GM21529 (cell line): ENCODE measurements at regions not wholly inside any gene's neighbourhood (a gene's known extent, or its start where the extent isn't known, plus 50 kb on each side); places are given as distances from the start of the nearest gene placed in this dataset.
A peak's percentile ranks its signal among the peaks of the same experiment; 100 is the strongest.
"Not testable (repeated sequence)": the region's sequence is repeated elsewhere in the genome, so short reads cannot be mapped to it uniquely, and the experiment has no call there.

ENCODE experiments used
- ATAC-seq: cut with Tn5 transposase; IDR thresholded peaks from one replicate; pipeline ENCODE4 v1.9.1; 2021; ENCODE audit not compliant: unreplicated experiment

DNA sequence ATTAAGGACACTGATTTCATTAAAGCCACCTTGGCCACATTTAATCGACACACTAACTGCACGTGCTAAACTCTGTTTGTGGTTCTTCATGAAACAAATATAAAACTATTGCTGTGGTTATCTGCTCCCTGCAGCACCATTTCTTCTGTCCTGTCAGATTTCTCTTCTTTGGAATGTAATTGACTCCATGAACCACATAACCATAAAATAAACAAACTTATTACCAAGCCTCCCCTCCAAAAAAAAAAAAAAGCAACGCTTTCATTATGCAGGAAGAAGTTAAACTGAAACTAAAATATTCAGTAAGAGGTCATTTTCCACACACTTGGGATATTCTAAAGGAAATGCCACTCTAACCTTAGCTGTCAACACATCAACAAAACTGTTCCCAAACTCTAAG is 319.1 kb upstream of the NT5E start:
- ATAC-seq, result no peak

- no peak for ATAC-seq
These were observed 320.0 kb upstream of the NT5E start for GRCh38 chr6:85129881-85130280.

DNA sequence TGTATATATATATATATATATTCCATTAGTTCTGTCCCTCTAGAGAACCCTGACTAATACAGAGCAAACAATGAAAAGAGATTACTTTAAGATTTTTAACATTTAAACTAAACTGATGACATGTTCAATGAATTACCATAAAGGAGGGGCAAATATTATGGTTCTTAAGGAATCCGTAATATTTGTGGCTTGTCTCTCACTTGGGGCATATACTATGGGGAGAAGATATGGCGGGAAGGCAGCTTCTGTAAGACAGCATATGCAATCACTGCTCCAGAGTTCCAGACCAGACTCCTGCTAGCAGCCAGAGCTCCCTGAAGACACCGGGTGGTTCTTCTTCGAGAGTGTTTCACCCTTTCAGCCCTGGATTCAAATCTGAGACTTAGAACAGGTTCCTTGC is 321.1 kb upstream of the NT5E start:
- ATAC-seq, result no peak

DNA sequence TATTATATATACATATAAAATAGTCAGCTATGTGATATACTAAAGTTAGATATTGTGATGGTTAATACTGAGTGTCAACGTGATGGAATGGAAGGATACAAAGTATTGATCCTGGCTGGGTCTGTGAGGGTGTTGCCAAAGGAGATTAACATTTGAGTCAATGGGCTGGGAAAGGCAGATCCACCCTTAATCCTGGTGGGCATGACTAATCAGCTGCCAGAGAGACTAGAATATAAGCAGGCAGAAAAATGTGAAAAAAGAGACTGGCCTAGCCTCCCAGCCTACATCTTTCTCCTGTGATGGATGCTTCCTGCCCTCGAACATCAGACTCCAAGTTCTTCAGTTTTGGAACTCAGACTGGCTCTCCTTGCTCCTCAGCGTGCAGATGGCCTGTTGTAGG is 321.6 kb upstream of the NT5E start:
- ATAC-seq, result not testable (repeated sequence)

DNA sequence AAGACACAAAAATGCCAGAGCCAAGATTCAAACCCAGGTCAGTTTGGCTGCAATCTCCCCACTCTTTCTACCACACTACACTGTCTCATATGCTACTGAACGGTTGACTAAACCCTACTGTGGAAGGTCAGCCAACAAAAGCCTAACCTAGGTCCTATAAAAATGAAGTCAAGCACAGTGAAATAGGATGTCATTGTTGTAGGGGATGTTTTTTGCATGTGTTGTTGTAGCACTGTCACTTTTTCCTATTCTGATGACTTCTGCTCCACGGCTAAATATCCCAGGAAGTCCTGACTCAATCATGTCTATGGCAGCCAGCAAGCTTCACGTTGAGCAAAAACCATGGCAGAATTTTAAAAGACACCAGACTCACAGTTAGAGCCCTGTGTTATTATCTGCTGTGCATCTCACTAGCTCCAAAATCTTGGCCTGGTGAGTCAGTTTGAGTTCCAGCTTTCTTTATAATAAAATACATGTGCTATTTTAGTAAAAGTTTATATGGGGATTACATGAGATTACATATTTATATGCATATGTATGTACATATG is 322.1 kb upstream of the NT5E start:
- no peak for ATAC-seq

- peak; percentile 6 for ATAC-seq
These were observed 322.8 kb upstream of the NT5E start for GRCh38 chr6:85127168-85127498.

DNA sequence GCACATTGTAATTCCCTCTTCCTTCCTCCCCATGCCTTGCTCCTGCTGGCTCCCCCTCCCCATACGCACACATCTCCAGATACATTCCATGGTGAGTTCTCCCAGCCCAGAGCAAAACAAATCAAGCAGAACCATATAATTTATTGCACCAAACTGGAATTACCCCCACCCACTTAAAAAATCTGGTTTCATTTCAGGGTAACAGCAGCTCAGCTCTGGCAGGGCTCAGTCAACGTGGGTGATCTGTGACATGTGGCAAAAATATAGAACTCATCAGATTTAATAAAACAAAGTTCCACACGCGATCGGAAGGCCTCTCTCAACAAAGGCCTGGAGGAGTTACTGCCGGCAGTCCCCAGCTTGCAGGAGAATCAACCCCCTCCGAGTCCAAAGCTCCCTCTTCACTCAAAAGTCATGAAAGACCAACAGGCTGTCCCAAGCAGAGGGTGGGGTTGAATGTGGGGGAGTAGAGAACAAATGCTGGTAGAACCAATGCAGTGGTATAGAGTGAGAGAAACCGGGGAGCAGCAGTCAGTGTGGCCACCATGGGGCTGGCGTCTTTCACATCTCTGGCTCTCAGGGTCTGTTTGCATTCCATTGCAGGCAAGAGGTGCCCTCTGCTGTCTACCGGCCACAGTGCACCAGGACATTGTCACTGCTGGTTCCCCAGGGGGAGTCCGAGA is 323.3 kb upstream of the NT5E start:
- ATAC-seq, result peak; percentile 81

DNA sequence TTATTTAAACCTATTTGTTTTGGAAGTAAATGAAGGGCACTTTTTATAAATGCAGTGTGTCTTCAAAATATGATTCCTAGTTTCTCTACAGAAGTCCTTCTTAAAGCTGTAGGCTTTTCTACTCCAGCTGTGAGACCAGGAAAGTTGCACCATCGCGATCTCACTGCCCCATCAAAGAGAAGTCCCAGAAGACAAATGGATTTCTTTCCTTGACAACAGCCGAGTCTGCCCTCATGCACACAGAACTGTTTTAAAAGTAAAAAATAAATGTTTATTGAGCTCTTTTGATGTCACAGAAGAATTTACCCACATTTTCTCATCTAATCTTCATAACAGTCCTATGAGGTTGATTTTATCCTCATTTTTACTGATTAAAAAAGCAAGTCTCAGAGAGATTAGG is 324.4 kb upstream of the NT5E start:
- ATAC-seq, result no peak

DNA sequence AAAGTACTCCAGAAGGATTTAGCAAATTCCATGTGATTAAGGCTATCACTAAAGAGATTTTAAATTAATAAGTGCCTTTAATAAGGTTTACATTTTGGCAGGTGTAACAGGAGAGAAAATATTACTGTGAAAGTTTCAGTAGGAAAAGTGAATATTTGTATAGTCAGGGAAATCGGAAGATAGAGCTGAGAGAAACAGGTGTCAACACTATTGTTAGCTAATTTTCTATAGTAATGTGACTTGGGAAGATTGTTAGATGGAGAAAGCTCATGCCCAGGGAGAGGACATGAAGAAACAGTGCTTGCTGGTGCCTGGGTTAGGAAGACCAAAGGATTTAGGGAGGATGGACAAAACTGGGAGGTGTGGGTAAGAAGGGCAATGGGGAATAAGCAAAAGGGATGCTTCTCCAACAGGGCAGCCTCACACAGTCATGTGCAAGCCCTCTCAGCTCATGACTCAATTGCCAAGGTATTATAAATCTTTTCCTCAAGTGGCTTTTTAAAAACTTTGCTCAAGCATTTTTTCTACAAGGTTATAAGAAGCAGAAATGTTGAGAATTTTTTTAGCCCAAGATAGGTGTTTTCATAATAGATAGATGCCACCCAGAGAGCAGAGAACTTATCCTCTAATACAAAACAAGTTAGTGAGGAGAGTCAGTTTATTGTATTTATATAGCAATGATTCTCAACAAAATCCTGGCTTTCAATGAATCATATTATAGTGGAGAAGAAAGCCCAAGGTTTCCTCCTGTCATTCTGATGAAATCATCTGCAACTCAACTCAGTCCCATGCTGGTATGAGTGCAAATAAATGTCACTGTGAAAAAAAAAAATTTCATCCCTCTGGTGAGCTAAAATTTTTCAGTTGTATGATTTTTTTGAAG is 325.2 kb upstream of the NT5E start:
- ATAC-seq, result no peak

- ATAC-seq, result no peak
These were observed 328.7 kb upstream of the NT5E start for GRCh38 chr6:85121158-85121557.

GRCh38 chr6:85118652-85119235 is 331.1 kb upstream of the NT5E start:
- no peak for ATAC-seq

GRCh38 chr6:85118233-85118632 is 331.6 kb upstream of the NT5E start:
- no peak for ATAC-seq

GRCh38 chr6:85116475-85116874 is 333.4 kb upstream of the NT5E start:
- ATAC-seq, result no peak

DNA sequence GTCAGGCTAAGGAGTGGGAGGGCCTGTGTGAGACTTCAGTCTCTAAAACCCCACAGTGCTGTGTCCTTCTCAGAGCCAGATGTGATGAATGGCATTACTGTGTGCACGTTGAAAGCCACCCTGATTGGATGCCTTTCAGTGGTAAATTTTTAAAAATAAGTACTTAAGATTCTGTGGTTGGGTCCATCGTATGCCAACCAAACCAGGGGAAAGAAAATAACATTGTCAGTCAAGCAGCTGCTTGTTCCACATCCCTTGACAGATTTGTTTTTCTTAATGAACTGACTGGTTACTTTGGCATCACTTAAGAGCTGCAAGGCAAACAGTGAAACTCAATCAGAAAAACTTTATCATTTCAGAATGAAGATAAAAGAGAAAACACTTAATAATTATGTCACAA is 334.0 kb upstream of the NT5E start:
- no peak for ATAC-seq

DNA sequence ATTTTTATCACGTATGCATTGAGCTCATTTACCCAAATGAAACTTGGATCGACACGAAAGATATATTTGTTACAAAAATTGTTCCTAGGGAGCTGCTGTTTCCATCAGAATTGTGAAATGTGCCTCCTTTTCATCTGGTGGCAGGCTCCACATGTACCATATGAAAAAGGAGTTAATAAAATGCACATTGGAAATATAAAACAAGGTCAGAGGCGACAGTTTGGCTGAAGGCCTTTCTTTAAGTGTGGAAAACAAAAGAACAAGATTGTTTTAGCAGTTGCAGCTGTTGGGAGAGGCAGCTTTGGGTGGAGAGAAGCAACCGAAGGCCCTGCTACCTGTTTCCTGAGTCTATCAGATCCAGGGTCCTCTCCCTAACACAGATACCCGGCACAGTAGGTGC is 334.5 kb upstream of the NT5E start:
- ATAC-seq, result no peak

- ATAC-seq, result no peak
These were observed 335.3 kb upstream of the NT5E start for GRCh38 chr6:85114581-85114935.

GRCh38 chr6:85113934-85114580 is 335.8 kb upstream of the NT5E start:
- no peak for ATAC-seq

DNA sequence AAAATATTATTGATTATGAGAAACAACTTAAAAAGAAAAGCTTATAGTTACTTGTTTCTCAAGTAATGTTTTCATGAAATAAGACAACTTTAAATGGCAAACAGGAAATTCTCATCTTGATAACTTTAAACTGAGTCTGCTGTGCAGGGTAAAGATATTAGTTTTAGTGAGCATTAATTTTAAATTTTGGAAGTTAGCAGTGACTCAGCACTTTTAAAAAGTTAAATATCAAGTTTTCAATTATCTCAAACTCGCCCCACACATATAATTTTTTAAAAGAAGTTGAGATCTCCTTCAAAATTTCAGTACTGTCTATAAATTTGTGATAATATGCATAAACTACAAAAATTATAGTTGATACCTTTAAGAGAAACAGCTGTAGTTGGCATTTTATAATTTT is 337.3 kb upstream of the NT5E start:
- ATAC-seq, result no peak

DNA sequence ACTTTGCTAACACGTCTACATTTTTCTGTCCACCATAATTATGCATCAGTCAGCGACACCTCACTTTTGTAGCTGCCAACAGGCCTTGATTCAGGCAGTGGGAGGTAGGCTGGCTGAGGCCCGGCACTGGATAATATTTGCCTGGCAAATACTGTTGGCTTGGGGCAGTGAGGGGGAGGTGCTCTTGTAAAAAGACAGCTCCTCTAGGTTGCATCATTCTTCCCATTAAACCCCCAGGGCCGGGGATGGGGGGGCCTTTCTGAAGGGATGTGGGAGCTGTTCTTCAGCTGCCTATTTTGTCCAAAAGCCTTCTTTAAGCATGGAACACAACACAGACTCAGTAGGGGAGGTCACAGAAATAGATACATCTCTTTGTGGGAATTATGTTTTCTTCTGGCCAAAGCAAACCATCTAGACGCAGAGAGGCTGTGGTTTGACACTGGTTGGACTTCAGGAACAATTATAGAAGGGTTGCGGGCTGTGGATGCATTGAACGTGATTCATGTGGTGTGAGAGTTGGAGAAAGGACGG is 338.3 kb upstream of the NT5E start:
- ATAC-seq, result no peak

DNA sequence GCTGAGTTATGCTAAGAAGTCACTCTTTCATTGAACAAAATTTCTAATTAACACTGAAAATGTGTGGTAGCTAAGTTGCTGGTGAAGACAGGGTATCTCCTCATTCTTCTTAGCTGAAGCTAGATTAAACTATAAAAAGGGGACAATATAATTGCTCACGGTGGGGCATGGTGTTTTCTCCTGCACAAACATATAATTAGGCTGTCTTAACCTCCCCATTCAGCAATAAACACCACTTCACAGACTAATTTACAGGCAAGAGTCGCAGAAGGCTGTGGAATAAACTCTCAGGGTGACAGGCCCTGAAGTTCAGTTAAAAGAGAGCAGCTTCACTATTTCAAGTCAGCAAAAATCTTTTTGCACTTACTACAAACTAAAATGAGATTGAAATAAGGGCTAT is 338.9 kb upstream of the NT5E start:
- ATAC-seq, result no peak

GRCh38 chr6:85107701-85108100 is 342.2 kb upstream of the NT5E start:
- ATAC-seq, result no peak
